ENCODE measurements at regions not wholly inside any gene's neighbourhood (a gene's known extent, or its start where the extent isn't known, plus 50 kb on each side); places are given as distances from the start of the nearest gene placed in this dataset.

DNA sequence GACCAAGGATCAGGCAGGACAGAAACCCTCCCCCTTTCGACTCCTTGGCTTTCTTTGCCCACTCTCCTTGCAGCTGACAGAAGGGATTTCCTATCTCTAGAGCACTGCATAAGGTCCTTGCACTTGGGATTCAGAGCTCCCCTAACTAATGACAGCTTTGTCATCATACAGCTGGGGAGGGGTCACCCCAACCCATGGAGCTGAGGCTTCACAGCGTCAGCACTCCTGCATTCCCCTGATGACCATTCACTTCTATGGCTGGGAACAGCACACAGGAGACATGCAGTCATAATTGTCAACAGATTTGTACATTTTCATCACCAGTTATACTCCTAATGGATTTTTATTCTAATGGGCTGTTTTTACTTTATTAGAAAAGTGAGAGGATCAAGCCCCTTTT lies 161.7 kb upstream of the C1orf87 start:
- no peak for DNase-seq (ENCODE audit: low read depth)
- H3K4me3 ChIP-seq (ENCODE audit: low read depth, low read length): no peak overlapping the region

DNA sequence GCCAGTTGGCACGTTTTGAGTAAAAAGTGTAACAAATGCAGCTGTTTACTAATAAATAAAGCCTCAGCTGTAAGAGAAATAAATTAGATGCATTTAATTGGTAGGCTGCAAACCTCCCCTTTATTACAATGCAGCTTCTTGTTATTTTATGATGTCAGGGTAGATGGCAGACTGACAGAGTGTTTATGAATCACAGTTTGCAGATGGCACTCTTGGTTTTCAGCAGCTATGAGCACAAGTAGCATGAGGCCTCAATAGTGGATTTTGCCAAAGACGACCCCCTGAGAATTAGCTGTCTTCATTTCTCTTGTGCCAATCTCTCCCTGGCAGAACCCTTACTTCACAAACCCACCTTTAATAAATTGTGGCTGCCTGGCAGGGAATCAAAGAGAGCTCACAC lies 161.2 kb upstream of the C1orf87 start:
- DNase-seq (ENCODE audit: low read depth): no peak
- no peak overlapping the region for H3K4me3 ChIP-seq (ENCODE audit: low read depth, low read length)

DNA sequence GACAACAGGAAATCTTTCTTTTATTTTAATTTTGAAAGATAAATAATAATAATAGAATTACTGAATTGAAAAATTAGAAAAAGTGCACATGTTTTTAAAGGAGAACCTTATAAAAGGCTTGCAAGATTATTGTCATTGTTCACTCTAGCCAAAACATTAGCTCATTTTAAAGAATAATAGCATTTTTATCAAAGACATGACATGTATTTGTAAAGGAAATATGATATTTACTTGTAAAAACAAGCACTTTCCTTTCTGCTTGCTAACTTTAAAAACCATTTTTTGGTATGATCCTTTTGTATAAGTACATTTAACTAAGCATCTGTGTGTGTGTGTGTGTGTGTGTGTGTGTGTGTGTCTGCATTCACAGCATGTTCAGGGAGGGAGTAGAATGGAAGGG lies 156.3 kb upstream of the C1orf87 start:
- no peak overlapping the region for H3K4me3 ChIP-seq (ENCODE audit: low read depth, low read length)
- DNase-seq (ENCODE audit: low read depth): no peak

DNA sequence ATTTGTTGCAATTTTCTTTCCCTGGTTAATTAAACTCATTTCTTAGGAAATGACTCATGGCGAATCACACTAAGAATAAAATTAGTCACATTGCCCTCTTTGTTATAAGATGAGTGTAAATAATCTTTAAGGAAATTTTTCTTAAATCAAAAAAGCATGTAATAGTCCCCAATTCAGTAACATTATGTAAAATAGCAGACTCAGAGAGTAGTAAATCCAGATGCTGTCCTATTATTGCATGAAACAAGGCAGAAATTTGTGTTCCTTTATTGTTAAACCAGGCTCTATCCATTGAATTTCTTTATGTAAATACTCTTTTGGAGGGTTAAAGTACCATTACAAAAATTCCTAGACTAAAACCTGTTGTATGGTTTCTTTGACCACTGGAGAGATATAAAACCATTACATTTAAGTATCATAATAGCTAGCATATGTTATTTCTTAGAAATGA lies 154.5 kb upstream of the C1orf87 start:
- no peak overlapping the region for H3K4me3 ChIP-seq (ENCODE audit: low read depth, low read length)
- no peak for DNase-seq (ENCODE audit: low read depth)

DNA sequence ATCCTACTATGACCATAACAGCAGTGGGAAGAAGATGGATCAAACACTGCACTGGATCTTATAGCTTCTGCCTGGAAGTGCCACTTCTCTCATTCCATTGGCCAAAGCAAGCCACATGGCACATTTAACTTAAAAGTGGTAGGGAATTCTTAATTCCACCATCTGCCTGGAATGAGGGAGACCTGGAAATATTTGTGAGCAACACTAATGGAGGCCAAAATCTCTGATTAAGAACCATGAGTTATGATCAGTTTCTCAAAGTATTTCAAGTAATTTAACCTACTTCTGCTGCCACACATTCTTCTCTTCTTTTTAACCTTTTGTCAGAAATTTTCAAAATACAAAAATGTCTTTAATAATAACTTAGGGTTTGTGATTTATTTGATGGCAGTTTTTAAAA lies 154.0 kb upstream of the C1orf87 start:
- no peak for DNase-seq (ENCODE audit: low read depth)
- no peak overlapping the region for H3K4me3 ChIP-seq (ENCODE audit: low read depth, low read length)

DNA sequence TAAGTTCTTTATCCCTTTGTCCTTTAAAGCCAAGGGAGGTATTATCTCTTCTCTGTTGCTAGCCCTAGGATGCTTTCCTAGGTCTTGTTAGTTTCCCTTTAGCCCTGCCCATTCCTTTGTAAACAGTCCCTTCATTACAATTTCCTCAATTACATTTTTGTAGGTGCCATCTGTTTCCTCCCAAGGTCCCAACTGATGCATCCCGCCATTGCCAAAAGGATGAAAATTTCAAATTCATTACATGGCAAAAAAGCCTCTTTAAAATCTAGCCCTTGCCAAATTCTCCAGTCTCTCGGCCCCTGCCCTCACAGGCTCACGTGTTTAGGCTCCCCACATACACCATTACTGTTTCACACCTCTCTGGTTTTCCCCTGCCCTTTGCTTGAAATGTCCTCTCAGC lies 151.9 kb upstream of the C1orf87 start:
- DNase-seq (ENCODE audit: low read depth): no peak

DNA sequence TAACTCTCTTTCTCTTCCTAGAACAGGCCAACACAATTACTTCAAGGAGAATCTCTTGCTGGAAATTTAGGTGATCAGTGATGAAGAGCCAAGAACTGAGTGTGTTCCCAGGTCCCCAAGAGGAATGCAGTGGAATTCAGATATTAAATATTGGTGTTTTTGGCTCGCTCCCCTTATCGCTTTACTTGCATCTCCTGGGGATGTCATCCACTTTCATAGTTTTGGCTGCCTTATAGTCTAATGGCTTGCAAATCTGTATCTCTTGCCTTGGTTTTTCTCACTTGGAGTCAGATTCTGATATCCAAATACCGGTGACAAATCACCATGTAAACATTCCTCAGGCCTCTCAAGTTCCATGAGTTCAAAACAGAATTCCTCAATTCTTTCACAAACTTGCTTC lies 151.0 kb upstream of the C1orf87 start:
- H3K4me3 ChIP-seq (ENCODE audit: low read depth, low read length): no peak overlapping the region

More for the DNA sequence above, 151.9 kb upstream of the C1orf87 start:
- no peak overlapping the region for H3K4me3 ChIP-seq (ENCODE audit: low read depth, low read length)

DNA sequence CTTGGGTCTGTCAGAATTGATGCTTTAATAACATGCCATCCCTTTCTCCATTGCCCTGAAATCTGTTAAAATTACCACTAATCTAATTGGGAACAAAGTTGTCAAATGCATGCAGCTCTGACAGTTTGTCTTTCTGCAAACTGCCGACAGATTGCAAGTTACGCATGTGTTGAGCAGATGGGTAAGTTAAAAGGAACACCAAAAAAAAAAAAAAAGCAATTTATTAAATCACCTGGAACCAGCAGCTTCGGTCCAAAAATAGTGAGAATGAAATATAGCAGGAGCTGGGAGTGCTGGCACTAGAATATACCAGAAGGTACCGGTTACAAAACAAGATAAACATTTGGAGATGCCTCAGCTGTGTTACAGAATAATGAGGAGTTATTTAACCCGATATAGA lies 149.6 kb upstream of the C1orf87 start:
- DNase-seq (ENCODE audit: low read depth): no peak
- H3K4me3 ChIP-seq (ENCODE audit: low read depth, low read length): no peak overlapping the region

More for the DNA sequence above, 151.0 kb upstream of the C1orf87 start:
- DNase-seq (ENCODE audit: low read depth): no peak

DNA sequence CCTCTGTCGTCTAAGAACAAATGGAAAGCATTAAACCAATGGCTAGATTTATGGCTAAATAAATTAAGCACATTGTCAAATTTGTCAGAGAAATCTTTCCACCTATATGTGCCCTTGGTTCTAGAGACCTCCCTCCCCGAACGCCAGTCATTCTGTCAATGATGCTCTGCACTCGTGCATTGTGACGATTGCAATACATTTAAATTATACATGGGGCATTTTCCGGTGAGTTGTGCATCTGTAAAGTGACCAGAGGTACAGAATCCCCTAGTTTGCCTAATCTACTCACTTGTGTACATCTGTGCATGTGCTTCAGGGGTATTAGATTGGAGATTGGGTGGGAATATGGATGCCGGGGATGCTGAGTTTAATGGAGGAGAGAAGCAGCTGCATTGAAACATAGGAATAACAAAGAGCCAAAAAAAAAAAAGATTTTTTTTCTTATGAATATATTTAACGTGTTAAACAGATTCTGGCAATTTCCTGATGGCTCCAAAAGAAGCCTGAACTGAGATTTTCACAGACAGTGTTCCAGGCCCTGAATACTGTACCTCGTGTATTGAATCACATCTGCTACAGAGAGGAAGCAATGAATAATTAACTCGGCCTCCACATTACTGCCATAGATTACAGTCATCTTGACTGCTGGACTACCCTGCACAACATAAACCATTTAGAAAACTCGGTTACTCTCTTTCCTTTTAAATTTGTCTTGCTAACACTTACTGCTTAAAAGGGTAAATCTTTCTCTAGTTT lies 149.0 kb upstream of the C1orf87 start:
- DNase-seq (ENCODE audit: low read depth): no peak
- H3K4me3 ChIP-seq (ENCODE audit: low read depth, low read length): no peak overlapping the region

DNA sequence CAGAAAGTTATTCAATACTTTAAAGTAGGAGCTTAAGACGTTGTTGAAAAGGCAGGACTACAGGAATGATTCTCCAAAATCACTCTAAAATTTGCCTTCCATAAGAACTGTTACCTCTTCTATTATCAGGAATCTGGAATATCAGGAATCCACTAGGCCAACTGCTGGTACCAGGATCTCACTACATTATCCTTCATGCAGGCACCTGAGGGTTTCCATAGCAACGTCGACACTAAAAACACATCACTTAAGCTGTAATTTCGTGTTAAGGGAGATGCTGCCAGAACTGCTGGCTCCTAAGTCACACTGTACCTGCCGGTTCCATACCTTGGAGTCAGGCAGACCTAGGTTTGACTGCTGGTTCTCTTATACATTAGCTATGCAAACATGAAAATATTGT lies 139.7 kb upstream of the C1orf87 start:
- no peak overlapping the region for H3K4me3 ChIP-seq (ENCODE audit: low read depth, low read length)
- DNase-seq (ENCODE audit: low read depth): no peak

DNA sequence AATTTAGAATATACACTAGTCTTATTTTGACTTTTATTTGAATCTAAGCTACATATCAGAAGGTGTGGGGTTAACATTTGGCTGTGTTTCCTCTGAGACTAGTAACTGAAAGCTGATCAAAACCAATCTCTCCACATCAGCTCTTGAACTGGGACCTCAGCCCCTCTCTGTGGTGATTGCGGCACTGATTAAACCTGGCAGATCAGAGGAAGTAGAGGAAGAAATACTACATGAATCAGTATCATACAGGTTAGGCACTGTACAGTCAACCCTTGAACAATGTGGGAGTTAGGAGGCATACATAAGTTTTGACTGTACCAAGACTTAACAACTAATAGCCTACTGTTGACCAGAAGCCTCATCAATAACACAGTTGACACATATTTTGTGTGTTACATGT lies 122.5 kb upstream of the C1orf87 start:
- H3K4me3 ChIP-seq (ENCODE audit: low read depth, low read length): no peak overlapping the region
- no peak for DNase-seq (ENCODE audit: low read depth)

DNA sequence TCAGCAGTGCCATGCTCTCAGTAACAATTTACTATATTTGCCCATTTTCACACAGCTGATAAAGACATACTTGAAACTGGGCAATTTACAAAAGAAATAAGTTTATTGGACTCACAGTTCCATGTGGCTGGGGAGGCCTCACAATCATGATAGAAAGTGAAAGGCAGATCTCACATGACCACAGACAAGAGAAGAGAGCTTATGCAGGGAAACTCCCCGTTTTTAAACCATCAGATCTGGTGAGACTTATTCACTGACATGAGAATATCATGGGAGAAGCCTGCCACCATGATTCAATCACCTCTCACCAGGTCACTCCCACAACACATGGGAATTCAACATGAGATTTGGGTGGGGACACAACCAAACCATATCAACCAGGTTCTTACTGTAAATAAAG lies 112.1 kb upstream of the C1orf87 start:
- DNase-seq (ENCODE audit: low read depth): no peak
- H3K4me3 ChIP-seq (ENCODE audit: low read depth, low read length): no peak overlapping the region

DNA sequence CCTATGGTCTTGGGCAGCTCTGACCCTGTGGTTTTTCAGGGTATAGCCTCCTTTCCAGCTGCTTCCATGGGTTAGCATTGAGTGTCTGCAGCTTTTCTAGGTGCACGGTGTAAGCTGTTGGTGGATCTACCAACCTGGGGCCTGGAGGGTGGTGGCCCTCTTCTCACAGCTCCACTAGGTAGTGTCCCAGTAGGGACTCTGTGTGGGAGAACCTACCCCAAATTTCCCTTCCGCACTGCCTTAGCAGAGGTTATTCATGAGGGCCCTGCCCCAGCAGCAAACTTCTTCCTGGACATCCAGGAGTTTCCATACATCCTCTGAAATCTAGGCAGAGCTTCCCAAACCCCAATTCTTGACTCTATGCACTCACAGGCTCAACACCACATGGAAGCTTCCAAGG lies 111.0 kb upstream of the C1orf87 start:
- DNase-seq (ENCODE audit: low read depth): no peak
- H3K4me3 ChIP-seq (ENCODE audit: low read depth, low read length): no peak overlapping the region

DNA sequence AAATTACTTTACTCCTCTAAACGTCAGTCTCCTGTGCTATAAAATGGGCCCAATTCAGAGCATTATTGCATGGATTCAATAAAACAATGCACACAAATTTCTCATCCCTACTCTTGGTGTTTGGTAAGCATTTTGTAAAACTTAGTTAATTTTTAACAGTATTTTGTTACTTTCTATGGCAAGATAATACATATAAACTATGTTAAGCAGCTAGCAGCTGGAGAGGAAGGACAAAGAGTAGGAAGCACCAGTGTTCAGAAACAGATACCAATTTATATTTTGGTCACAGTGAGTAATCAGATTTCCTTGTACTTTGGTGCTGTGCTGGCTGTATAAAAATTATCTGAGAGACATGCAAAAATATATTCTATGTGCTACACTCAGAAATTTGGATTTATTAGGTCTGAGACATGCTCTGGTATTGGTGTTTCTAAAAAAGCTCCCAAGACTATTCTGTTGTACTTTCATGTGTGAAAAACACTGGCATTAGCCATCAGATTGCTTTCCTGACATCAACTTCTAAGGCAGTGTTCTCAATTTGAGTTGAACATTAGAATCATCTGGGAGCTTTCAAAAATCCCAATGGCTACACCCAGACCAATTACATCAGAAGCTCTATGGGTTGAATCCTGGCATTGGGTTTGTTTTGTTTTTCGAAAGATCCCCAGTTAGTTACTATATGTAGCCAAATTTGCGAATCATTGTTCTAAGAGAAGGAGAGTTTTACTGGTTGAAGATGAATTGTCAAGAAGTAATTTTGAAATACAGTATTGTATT lies 100.3 kb upstream of the C1orf87 start:
- no peak for DNase-seq (ENCODE audit: low read depth)
- no peak overlapping the region for H3K4me3 ChIP-seq (ENCODE audit: low read depth, low read length)

DNA sequence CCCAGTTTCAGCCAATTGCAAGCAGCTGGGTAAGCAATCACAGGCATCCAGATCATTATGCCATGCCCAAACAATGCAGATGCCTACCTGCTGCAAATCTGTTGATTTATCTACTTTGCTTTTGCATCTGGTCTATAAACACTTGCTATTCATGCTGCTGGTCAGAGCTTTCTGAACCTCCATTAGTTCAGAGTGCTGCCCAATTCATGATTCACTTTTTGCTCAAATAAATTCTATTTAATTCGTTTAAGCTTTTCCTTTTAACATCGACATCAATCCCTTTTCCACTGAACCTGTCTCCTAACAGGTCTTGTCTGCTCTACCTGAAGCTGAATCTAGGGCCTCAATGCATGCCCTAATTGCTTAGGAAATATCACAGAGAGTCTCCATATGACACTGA lies 99.4 kb upstream of the C1orf87 start:
- DNase-seq (ENCODE audit: low read depth): no peak
- H3K4me3 ChIP-seq (ENCODE audit: low read depth, low read length): no peak overlapping the region

DNA sequence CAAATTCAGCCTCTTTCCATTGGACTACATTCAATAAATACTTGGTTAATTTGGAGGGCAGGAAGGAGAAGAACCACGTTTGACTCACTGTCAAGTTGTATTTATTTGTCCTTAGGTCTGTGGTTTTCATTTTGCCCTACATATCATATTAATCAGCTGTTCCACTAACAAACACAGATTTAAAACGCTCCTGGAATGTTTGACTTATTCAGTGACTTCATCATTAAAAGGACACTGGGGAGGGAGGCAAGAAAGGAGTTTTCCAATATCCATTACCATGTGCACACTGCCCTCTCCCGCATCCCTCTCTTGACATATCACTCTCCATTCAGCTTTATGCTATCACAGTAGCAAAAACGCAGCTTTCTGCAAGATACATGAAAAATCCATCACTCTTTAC lies 98.2 kb upstream of the C1orf87 start:
- H3K4me3 ChIP-seq (ENCODE audit: low read depth, low read length): no peak overlapping the region
- DNase-seq (ENCODE audit: low read depth): peak; percentile 44

DNA sequence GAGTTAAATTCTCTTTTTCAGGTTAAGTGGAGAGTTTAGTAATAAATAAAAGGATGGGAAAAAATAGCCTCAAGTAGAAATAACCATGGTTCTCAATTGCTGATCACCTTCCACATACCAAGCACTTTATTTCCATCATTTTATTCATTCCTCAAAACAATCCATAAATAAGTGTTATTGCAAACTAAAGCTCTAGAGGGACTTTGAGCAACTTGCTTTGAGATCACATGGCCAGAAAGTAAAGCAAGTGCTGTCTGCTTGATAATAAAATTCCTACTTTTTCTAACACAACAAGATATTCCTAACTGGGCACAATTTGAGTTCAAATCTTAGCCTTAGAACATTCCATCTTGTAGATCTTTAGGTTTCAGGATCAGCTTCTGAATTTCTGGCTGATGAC lies 97.1 kb upstream of the C1orf87 start:
- no peak overlapping the region for H3K4me3 ChIP-seq (ENCODE audit: low read depth, low read length)
- DNase-seq (ENCODE audit: low read depth): no peak

DNA sequence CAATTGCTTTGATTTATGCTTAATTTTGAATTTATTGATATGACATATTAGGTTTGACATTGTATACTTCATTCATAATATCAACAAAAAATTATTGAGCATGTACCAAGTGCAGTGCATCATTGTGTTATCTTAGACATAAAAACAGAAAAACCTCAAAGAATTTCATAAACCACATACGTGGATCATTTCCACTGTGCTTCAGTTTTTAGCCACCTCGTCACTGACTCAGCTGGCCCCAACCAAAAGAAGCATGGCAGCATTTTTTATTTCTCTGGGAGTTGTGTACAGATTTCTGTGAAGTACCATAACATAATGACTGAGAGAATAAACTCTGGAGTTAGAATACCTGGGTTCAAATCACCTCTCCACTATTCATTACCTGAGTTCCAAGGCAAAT lies 95.6 kb upstream of the C1orf87 start:
- no peak overlapping the region for H3K4me3 ChIP-seq (ENCODE audit: low read depth, low read length)
- DNase-seq (ENCODE audit: low read depth): peak; percentile 7

DNA sequence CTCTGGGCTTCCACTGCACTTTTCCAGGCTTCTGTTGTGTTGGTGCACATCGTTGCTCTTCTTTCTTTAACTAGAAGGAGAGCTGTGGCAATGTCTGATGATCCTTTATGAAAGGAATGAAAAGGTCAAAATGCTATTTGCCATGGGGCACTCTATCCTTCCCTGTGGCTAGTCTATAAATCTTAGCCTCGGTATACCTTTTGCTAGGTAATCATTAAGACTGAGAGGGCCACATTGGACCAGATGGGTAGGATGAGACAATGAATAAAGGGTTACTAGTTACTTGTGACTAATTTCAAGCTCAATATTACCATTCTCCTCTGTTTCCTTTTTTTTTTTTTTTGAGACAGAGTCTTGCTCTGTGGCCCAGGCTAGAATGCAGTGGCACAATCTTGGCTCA lies 89.4 kb upstream of the C1orf87 start:
- no peak overlapping the region for H3K4me3 ChIP-seq (ENCODE audit: low read depth, low read length)
- no peak for DNase-seq (ENCODE audit: low read depth)

DNA sequence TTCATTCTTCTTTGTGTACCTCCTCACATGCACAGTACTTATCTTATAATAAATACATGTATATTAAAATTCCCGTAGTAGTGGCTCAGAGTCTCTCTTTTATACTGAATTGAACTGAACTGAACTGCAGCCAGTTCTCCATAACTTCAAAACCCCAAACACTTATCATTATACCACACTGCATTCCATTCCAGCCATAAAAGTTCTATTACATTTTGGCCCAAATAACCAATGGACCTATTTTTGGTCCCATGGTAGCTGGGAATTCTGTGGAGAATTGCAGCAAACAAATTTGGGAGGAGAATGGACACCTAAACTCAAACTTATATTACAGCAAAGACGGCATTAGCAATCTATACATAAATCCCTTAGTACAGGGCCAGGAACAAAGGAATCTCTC lies 86.6 kb upstream of the C1orf87 start:
- H3K4me3 ChIP-seq (ENCODE audit: low read depth, low read length): no peak overlapping the region
- DNase-seq (ENCODE audit: low read depth): no peak

DNA sequence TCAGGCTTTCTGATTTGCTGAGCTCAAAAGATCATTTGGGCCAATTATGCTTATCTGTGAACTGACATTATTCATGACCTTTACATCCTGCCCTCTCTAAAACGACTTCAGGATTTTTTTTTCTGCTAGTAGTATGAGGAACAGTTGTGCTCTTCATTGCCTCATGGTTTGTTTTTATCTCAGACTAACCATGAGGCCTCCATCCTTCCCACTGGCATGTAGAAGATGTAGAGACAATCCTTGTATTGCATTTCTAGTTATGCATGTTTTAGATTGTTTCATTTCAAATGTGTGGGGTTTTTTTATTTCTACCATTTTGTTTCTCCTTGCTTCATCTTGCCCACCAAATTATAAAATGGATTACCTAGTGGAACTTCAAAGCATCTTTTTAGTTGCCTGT lies 82.8 kb upstream of the C1orf87 start:
- no peak overlapping the region for H3K4me3 ChIP-seq (ENCODE audit: low read depth, low read length)

More for the DNA sequence above, 82.8 kb upstream of the C1orf87 start:
- DNase-seq (ENCODE audit: low read depth): no peak

Measured in skeletal muscle cell (primary cell).